GF-D8 (cell line): ENCODE measurements at regions not wholly inside any gene's neighbourhood (a gene's known extent, or its start where the extent isn't known, plus 50 kb on each side); places are given as distances from the start of the nearest gene placed in this dataset.
"Not testable (repeated sequence)": the region's sequence is repeated elsewhere in the genome, so short reads cannot be mapped to it uniquely, and the experiment has no call there.

Source experiments
- DNase-seq: peaks from one replicate; lab custom pipeline; 2025; lab: John Stamatoyannopoulos, UW

DNA sequence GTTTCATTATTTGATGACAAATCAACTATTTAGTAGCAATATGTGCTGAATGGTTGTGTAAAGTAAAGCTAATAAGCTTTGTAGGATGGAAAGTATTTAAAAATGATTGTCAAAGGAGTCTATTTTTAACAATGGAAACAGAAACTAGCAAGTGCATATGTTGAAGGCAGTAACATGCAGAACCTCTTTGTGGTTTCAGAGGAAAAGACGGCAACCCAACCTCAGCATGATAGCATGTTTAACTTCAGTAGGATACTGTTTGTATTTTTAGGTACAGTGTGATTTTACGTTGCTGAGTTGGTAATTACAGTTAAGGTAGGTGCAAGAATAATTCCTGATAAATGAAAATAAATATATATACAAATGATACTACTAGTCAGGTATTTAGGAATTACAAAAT is 545.4 kb downstream of the CDY1 start:
- not testable (repeated sequence) for DNase-seq

DNA sequence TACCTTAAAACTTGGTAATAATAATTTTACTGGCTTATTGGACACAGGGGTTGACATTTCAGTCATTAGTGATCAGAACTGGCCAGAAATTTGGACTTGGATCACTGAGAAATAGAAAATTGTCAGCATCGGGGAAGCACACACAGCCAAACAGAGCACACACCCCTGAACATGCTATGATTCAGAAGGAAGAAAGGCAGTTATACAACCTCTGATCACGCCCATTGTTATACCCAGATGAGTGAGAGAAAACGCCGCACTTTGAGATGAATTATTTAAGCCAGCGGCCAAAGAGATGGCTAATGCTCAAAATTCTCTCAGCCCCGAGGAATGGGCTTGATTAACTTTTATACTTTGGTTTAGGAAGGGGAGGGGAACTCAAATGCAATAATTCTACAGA is 557.4 kb downstream of the CDY1 start:
- not testable (repeated sequence) for DNase-seq

DNA sequence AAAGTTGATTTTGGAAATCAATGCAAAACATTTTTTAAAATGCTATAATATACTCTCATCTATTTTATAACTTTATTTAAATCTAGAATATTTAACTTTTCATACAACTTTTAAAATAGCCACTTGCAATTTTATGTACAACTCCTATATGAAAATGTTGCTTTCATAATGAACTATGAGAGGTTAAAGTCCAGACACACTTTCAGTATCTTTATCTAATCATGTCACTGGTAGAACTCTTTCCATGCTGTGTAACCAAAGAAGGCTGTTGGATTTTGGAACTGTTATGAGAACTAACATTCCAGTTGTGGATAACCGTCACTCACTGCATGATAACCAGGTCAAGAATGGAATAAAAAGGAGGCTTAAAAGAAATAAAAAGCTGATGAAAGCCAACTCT is 603.1 kb downstream of the CDY1 start:
- not testable (repeated sequence) for DNase-seq

DNA sequence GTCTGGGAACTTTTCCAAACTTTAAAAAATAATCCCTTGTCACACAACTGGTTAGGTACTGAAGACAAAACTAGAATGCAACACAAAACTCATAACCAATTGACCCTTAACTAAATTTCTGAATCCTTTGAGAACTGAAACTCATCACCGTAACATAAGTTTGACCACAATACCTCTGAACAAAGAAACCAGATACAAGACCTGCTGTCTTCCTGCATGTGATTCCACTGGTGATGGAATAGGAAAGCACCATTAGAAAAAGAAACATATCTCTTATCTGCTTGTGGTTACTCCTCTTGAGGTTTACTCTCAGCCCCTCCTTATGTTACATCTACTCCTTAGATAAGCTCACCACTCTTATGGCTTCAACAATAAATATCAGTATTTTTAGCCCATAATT is 603.6 kb downstream of the CDY1 start:
- DNase-seq: not testable (repeated sequence)

DNA sequence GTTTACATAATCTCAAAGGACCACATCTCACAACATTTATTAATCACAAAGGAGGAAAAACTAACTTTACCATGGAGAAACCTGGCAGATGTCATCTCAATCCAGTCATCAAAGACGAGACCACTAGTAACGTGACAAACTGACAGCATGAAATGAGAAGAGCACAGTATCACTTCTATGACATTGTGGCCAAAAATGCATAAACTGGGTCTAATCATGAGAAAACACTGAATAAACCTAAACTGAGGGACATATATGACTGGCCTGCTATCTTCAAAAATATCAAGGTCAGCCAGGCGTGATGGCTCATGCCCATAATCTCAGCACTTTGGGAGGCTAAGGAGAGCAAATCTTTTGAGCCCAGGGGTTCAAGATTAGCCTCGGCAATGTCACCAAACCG is 619.0 kb downstream of the CDY1 start:
- DNase-seq: not testable (repeated sequence)

DNA sequence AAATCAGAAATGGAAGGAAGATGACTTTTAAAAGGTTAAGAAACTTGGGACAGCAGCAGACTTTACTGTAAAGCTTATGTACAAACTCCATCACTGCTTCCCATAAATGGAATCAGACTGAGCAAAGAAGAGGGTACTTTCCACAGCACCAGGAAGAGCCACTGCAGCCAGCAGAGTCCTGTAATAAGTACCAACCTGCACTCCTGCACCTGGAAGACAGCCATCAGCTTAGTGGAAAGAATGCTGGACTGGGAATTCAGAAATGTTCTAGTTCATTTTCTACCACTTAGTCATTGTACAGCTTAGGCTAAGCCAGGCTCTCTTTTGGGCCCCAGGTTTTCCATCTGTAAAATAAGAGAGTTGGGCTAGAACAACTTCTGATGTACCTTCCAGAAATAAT is 632.3 kb downstream of the CDY1 start:
- DNase-seq: not testable (repeated sequence)

DNA sequence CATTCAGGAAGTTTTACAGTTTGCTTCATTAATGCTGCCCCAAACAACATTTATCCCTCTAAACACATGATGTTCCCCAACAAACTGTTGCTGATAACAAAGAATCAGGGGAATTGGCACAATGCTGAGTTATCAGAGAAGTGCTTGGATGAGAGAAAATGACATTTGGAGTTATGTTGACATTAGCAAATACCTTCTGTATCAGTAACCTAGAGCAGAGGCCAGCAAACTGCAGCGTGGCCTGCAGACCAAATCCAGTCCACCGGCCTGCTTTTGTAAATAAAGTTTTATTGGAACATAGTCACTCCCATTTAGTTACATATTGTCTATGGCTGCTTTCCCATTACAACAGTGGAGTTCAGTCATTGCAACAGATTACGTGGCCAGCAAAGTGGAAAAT is 643.5 kb downstream of the CDY1 start:
- not testable (repeated sequence) for DNase-seq

DNA sequence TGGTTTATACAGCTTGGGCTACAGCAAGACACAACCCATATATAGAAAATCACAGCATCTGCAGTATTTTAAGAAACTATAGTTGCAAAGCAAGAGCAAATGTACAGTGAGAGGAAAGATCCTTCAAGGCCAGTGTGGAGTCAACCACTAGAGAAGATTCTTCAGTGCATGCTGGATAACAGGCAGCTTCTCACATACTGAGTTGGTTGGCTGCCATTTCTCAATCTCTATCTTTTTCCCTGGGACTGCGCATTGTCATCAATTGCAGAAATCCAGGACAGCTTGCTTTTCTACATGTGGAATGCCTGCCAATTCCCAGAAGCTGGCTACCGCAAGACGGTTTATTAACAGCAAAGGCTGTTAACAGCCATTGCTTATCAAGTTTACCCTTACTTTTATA is 646.5 kb downstream of the CDY1 start:
- DNase-seq: not testable (repeated sequence)

DNA sequence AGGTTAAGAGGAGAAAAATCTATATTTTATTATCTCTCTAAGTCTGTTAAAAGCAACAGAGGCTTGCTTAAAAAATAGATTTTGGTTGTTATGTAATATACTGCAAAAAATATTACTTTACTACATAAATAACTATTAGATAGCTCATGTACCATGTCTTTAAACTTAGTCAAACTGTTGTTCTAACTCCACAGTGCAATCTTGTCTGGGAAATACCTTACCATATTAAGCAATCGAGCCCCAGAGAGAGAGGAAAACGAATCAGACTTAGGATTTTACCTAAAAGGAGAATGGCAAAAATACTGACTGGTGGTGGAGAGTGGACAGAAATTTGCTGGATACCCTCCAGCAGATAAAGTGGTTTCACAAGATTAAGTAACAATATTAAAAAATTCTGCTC is 647.0 kb downstream of the CDY1 start:
- not testable (repeated sequence) for DNase-seq

DNA sequence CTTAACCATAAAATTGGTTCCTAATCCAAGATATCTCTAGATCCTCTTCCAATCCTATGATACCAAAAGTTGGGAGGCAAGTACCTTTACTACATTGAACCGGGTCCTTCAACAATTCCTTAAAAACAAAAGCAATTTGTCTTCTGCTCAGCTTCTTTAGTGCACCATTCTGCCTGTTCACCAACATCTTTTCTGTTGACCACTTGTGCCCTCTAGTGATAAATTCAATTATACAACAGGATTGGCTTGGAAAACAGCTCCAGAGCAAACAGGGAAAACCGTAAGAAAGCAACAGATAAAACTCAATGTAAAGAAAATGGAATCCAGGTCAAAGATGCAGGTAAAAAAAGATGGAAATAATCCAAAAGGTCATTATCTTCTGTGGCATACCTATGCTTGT is 651.2 kb downstream of the CDY1 start:
- DNase-seq: not testable (repeated sequence)

DNA sequence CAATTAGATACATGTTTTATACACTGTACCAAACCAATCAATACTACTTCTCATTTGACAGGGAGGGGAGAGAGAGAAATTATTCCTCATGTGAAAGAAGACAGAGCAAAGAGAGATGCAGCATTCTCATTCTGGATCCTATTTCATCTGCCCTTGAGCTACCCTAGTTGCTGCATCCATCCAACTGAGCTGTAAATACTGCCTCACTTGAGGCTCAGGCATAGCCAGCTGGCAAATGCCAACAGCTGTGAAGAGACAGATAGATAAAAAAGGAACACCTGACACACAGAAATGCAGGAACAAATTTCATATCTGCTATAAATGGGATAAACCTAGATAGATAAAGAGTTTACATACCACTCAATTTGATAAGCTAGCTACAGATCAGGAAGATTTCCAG is 684.1 kb downstream of the CDY1 start:
- DNase-seq: not testable (repeated sequence)

DNA sequence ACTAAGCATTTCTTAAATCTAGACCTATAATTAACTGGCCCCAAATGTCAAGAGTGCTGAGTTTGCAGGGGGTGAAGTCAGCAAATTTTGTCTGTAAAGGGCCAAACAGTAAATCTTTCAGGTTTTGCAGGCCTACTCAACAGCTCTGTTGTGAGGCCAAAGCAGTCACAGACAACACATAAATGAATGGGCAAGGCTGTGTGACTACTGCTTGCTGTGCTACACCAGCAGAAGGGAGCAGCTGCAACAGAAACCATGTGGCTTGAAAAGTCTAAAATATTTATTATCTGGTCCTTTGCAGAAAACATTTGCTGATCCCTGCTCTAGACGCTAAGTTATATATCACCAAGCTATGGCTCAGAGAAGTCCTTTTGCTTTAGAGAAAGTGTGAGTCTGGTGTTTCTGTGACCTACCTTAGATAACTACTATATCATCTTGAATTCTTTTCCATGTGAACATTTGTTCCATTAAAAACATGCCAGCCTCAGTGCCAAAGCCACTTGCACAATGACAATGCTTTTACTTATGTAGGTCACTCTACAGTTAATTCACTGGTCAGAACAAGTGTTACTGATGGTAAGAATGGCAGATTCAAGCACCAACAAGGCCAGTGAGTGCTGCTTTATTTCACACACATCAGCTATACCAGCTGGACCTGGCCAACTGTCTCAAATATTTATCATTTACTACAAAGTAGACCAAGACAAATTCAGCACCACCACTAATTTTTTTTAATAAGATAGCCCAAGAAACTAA is 684.9 kb downstream of the CDY1 start:
- DNase-seq: not testable (repeated sequence)

DNA sequence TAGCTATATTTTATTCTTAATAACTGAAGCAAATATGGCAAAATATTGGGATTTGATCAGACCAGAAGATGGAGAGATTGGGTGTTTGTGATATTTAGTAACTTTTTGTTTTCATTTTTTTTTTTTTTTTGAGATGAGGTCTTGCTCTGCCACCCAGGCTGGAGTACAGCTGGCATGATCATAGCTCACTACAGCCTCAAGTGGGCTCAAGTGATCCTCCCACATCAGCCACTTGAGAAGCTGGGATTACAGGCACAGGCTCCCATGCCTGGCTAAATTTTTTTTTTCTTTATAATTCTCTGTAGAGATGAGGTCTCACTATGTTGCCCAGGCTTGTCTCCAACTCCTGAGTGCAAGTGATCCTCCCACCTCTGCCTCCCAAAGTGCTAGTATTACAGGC is 686.4 kb downstream of the CDY1 start:
- DNase-seq: not testable (repeated sequence)

DNA sequence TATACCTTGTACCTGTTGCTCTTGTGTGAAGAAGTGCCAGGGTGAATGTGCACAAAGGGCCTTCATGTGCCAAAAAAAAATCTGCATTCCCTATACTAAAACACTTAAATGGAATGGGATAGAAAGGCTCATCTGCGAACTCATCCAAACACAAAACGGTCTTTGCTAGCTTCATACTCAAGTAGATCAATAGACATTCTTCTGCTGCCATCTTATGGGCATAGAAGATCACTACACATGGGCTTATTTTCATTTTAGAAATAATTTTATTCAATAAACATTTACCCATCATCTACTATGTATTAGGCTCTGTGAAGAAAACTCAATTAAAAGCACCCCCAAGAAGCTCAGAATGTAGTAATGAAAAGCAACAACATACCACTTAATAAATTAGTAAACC is 693.1 kb downstream of the CDY1 start:
- DNase-seq: peak; percentile 0

DNA sequence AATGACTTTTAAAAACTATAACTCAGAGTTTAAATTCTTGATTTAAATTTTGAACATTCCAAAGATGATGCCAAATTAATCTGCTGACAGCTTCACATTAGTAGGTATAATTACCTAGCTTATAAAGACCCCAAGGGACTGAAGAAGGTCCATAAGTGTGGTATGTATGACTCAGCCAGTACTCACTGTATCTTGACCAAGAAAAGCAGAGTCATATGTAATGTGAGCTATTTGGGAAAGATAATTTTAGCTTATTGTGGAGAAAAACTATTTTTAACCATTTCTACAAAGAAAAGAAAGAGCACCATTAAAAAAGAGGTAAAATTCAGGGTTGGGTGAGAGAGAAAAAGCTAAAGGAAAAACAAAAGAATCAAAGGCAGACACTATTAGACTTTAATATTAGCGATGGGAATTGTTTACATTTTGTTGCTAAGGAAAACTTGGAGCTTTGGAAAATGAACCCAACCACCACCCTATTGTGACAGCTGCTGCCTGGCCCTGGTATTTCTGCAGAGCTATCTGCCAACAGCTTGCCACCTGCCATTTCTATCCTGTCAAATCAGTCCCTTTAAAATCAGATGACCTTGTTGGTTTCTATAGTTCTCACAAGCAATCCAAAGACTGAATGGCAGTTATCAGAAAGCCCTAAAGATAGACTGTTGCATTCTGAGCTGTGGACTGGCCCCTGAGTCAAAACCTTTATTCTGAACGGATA is 697.7 kb downstream of the CDY1 start:
- DNase-seq: not testable (repeated sequence)

DNA sequence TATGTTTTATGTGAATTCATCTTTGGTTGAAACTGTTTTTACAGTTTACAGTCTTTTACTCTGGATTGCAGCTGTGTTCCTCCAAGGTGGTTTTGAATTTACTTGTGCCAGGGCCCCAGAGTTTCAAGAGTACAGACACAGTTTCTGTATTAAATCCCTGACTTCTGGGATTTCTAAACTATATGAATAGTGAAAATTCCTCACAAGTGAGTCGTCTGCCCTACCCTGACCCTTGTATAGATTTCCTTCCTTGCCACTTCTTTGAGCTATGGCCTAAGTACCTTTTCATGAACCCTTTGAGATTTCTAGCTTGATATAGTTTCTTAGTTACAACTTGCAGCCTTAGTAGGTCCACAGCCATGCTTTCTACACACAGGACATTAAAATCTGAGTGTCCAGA is 700.8 kb downstream of the CDY1 start:
- DNase-seq: not testable (repeated sequence)

DNA sequence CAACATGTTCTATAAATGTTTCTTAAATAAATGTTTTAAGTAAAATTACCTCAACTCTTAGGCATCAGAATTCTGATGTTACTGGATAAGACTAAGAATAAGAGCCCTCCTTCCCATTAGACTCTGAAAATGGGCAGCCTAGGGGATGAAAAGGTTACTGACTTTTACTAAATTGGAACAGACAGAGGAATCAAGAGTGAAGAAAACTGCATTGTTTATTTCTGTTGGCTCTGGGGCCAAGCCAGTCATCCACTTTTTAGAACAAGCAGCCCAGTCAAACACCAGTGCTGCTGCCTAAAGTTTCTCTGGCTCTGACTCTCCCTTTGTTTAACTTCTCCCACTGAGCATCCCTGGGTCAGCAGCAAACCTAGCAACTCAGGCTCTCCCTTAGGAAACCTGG is 731.0 kb downstream of the CDY1 start:
- DNase-seq: not testable (repeated sequence)

DNA sequence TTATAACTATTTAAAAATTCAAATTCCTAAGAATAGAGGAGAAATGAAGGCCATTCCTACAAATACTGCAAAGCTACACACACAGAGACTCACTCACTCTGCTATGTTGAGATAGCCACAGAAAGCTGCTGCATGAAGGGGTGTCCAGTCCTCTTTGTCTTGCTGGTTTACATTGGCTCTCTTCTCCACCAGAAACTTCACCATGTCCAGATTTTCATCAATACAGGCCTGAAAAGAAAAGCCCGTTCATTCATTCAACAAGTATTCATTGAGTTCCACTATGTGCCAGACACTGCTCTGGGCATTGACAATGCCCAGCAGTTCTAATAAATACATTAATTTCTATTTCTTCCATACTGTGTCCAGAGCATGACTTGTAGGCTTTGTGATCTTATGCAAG is 732.3 kb downstream of the CDY1 start:
- no peak for DNase-seq

DNA sequence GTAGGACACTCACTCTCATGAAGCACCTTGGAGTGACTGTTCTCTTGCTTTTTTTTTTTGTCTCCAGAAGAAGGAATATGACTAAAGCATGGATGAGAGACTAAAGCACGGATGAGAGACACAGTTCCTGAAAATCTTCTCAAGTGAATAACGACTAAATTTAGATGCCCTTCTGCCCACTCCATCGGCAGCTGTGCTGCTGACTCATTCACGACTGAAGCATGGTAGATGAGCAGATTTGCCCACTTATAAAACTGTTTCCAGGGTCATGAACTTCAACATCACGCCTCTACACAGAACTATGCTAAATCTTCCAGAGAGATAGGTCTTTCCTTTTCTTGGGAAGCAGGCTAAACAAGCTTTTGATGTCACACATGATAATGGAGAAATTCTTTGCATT is 738.0 kb downstream of the CDY1 start:
- not testable (repeated sequence) for DNase-seq

DNA sequence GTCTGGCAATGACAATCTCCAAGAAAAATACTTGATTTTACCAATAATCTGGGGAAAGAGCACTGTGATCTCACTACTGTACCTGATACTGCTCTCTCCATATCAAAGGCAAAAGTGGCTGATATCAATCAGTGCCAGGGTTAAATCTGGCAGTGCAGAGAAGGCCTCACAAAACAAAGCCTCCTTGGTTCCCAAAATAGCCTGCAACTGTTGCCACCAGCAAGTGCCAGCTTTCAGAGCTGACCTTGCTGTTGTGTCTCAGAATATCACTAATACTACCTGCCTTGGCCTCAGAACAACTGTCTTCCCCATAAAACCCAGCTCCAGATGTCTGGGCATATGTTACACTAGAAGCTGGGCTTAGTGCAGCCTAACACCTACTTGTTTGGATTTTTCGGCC is 738.6 kb downstream of the CDY1 start:
- DNase-seq: not testable (repeated sequence)

DNA sequence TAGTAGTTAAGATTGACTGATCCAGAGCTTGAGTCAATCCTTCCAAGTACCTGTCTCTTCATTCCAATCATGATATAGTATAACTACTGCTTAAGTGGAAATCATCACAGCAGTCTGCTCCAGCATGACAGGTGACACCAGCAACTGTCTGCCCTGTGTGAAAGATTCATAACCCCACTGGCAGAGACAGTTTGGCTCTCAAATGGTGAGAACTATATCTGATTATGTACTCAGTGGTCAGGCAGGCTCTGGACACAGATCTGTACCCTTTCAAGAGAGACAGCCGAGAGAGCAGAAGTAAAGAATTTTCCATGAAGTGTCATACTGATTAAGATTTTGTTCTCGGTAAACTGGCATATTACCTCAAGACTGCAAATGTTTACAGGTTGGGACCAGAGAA is 741.5 kb downstream of the CDY1 start:
- not testable (repeated sequence) for DNase-seq

DNA sequence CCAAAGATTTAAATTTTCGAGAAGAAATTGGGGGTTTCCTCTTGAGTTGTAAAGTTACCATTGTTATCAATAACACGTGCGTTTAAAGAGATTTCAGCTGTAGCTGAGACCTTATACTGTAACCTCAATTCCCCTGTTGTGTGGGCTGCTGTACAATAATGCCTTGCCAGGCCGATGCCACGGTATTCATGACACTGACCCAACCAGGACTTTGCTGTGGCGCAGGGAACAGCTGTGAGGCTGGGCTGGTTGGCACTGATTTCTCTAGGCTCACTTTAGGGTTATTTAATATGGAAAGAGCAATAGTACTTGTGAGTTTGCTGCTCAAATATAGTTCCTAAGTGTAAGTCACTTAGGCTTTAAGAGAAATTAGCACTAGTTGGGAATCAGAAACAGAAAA is 744.2 kb downstream of the CDY1 start:
- DNase-seq: not testable (repeated sequence)

DNA sequence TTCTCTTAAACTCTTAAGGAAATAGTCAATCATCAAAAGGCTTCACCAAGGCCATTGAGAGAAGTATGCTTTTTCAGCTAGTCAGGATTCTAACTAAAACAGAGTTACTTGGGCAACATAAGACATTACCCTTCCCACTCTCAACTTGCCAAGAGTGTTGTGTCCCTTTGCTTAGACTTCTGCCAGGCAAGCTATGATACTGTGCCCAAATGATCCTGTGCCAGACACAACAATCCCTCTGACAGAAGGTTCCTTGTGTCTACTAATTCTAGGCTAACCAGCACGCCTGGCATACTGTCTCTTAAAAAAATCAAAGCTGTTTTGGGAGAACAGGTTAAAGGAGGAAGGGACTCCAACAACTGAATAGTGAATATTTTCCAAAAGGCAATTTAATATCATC is 750.6 kb downstream of the CDY1 start:
- DNase-seq: not testable (repeated sequence)
